OCI-LY7 (cell line): ENCODE measurements at regions not wholly inside any gene's neighbourhood (a gene's known extent, or its start where the extent isn't known, plus 50 kb on each side); places are given as distances from the start of the nearest gene placed in this dataset.

ENCODE experiments used
- BruUV-seq: library from RNA; stranded (reverse); fragments of 400-500 nt; replicated peaks from 2 replicates; lab custom pipeline; 2021; lab: Mats Ljungman, UMichigan
- CTCF ChIA-PET: fragments of 300-600 bp; sonication (Branson Sonifier 250); formaldehyde crosslinking; loops from one replicate; lab custom pipeline; 2022; ENCODE audit warnings: antibody characterized with exemption; ENCODE audit not compliant: unreplicated experiment; lab: Charles Lee
- POLR2A ChIA-PET: fragments of 300-600 bp; sonication (Branson Sonifier 250); formaldehyde crosslinking; loops from one replicate; lab custom pipeline; 2022; ENCODE audit warnings: antibody characterized with exemption; lab: Charles Lee
- DNase-seq: peaks from one replicate; pipeline ENCODE4 v3.0.0-alpha.2; 2015; ENCODE audit warnings: low spot score
- H2AFZ ChIP-seq: fragments of 200-600 bp; sonication (generic), shearing (Covaris generic); 2 replicates; pipeline ENCODE4 v1.6.1; 2014; ENCODE audit warnings: mild to moderate bottlenecking, antibody characterized with exemption, low read length, moderate library complexity
- H3K27ac ChIP-seq: fragments of 200-600 bp; sonication (generic); 2 replicates; pipeline ENCODE4 v1.5.1; 2014; ENCODE audit warnings: mixed run types, low read depth, mild to moderate bottlenecking, moderate library complexity, low read length, inconsistent platforms; ENCODE audit not compliant: poor library complexity, severe bottlenecking
- H3K36me3 ChIP-seq: fragments of 200-600 bp; sonication (generic); 2 replicates; pipeline ENCODE4 v1.6.1; 2014; ENCODE audit warnings: mild to moderate bottlenecking, antibody characterized with exemption, low read length, moderate library complexity, mixed read lengths; ENCODE audit not compliant: insufficient read depth
- H3K4me1 ChIP-seq: fragments of 200-600 bp; sonication (generic); 2 replicates; pipeline ENCODE4 v1.5.1; 2014; ENCODE audit warnings: mild to moderate bottlenecking, low read length; ENCODE audit not compliant: insufficient read depth, poor library complexity, severe bottlenecking
- H3K4me2 ChIP-seq: fragments of 200-600 bp; sonication (generic); 2 replicates; pipeline ENCODE4 v1.6.1; 2014; ENCODE audit warnings: mild to moderate bottlenecking, low read length
- H3K4me3 ChIP-seq: fragments of 200-600 bp; sonication (generic); 2 replicates; pipeline ENCODE4 v1.5.1; 2014; ENCODE audit warnings: mild to moderate bottlenecking, low read depth, low read length; ENCODE audit not compliant: poor library complexity, severe bottlenecking
- H3K79me2 ChIP-seq: fragments of 200-600 bp; sonication (generic); 2 replicates; pipeline ENCODE4 v1.6.1; 2016; ENCODE audit warnings: low read depth, mild to moderate bottlenecking, low read length, moderate library complexity, mixed read lengths; ENCODE audit not compliant: insufficient read depth
- H3K9me2 ChIP-seq: fragments of 200-600 bp; sonication (generic); 2 replicates; pipeline ENCODE4 v1.6.1; 2016; ENCODE audit warnings: mild to moderate bottlenecking, low read length, mixed read lengths; ENCODE audit not compliant: insufficient read depth
- H3K9me3 ChIP-seq: fragments of 200-600 bp; sonication (generic); 2 replicates; pipeline ENCODE4 v1.6.1; 2014; ENCODE audit warnings: mild to moderate bottlenecking, mixed run types, low read length, mixed read lengths
- H4K20me1 ChIP-seq: fragments of 200-600 bp; sonication (generic); 2 replicates; pipeline ENCODE4 v1.6.1; 2014; ENCODE audit warnings: mild to moderate bottlenecking, antibody characterized with exemption, low read length, moderate library complexity, mixed read lengths; ENCODE audit not compliant: insufficient read depth
- EZH2phosphoT487 ChIP-seq: fragments of 200-600 bp; sonication (generic); IDR thresholded peaks from 2 replicates; pipeline ENCODE4 v1.6.1; 2018; ENCODE audit warnings: low read depth, borderline replicate concordance, mild to moderate bottlenecking, mixed run types, antibody characterized with exemption, low read length, moderate library complexity, mixed read lengths
- intact Hi-C: fragments of 100-400 bp; cut with micrococcal nuclease; formaldehyde crosslinking; loops from one replicate; pipeline ENCODE4 v1.10.0; 2022; ENCODE audit not compliant: unreplicated experiment
- TF ChIP-seq, protein P1 (sequence below): fragments of 200-600 bp; sonication (generic); conservative IDR thresholded peaks from 2 replicates; pipeline ENCODE4 v1.5.1; 2014; ENCODE audit warnings: mild to moderate bottlenecking, antibody characterized with exemption, low read length, moderate library complexity, mixed read lengths

DNA sequence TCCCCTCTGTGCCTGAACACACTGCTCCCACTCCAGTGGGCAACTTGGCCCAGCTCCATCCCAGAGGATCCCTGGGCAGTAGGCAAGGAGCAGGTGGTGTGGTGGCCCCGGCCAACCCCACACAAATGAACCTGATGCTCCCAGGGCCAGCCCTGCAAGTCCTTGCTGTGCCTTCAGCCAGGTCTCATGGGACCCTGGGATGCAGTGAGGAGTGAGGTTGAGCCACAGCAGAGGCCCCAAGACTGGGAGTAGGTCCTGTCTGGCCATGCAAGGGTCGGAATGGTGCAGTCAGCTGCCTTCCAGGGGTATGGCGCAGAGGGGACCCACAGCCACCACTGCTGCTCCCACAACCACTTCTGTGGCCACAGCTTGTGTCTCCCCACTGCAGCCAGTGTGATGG is 234.5 kb upstream of the DKK2 start:
- Histone ChIP-seq H3K36me3 (no peaks in the 10 kb centered on the region), H3K79me2 (no peaks in the 10 kb centered on the region), H3K9me2 (no peaks in the 10 kb centered on the region), H3K4me2 (no peak overlapping the region), H4K20me1 (no peaks in the 10 kb centered on the region), H3K4me1 (no peaks in the 10 kb centered on the region), H3K4me3 (no peak overlapping the region), H2AFZ (no peak overlapping the region), H3K9me3 (no peaks in the 10 kb centered on the region), H3K27ac (no peak overlapping the region)
- intact Hi-C loops: no loop called here
- no peak for DNase-seq
- CTCF ChIA-PET: no interaction called here
- no peak for TF ChIP-seq EZH2phosphoT487
- TF ChIP-seq, protein P1, sequence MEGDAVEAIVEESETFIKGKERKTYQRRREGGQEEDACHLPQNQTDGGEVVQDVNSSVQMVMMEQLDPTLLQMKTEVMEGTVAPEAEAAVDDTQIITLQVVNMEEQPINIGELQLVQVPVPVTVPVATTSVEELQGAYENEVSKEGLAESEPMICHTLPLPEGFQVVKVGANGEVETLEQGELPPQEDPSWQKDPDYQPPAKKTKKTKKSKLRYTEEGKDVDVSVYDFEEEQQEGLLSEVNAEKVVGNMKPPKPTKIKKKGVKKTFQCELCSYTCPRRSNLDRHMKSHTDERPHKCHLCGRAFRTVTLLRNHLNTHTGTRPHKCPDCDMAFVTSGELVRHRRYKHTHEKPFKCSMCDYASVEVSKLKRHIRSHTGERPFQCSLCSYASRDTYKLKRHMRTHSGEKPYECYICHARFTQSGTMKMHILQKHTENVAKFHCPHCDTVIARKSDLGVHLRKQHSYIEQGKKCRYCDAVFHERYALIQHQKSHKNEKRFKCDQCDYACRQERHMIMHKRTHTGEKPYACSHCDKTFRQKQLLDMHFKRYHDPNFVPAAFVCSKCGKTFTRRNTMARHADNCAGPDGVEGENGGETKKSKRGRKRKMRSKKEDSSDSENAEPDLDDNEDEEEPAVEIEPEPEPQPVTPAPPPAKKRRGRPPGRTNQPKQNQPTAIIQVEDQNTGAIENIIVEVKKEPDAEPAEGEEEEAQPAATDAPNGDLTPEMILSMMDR: no peak
- BruUV-seq: no TSS peak
- POLR2A ChIA-PET: interaction anchor here (0.7 kb wide), 1 partner anchor 55 kb away, joined by 3 read pairs; no protein-coding TSS in a partner anchor

DNA sequence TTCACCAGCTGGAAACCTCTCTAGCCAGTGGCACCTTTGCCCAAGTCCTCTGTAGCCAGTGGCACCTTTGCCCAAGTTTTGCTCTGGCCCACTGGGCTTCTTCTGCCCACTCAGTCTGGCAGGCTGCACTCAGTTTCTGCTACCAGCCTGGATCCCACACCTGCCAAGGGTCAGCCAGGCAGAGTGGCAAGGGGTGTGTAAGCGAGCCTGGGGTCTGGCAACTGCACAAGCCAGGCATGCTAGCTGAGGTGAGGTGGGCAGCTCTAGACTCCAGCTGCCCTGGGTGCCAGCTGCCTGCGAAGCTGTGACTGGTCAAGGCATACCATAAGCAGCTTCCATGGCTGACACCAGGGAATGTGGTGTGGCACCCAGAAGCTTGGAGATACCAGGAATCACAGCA is 233.1 kb upstream of the DKK2 start:
- no peak overlapping the region for H3K27ac ChIP-seq
- H3K79me2 ChIP-seq: no peaks in the 10 kb centered on the region
- no peaks in the 10 kb centered on the region for H4K20me1 ChIP-seq
- DNase-seq: no peak
- H3K4me1 ChIP-seq: no peaks in the 10 kb centered on the region
- no peak overlapping the region for H2AFZ ChIP-seq
- CTCF ChIA-PET: no interaction called here
- no peak overlapping the region for H3K4me2 ChIP-seq
- BruUV-seq: no TSS peak
- no peaks in the 10 kb centered on the region for H3K9me3 ChIP-seq
- intact Hi-C loops: no loop called here
- H3K9me2 ChIP-seq: no peaks in the 10 kb centered on the region
- POLR2A ChIA-PET: interaction anchor here (0.7 kb wide), 1 partner anchor 136 kb away, joined by 4 read pairs; no protein-coding TSS in a partner anchor
- no peak overlapping the region for H3K4me3 ChIP-seq
- H3K36me3 ChIP-seq: no peaks in the 10 kb centered on the region
- TF ChIP-seq EZH2phosphoT487: no peak
- TF ChIP-seq, protein P1: no peak

DNA sequence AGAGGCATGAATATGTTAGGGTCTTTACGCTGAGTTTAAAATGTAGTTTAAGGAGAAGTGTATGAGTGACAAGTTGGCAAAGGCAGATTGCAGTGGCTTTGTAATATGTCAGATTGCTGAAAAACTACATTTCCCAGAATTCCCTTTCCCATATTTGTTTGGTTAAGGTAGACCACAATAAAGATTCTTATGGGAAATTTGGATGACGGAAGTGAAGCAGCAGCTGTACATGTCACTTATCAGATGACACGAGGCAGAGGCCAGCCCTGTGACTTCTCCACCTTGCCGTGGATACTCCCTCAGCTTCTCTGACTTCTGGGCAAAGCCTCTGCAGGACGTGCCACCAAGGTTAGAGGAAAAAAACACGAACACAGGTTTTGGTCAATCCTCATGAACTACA is 229.7 kb upstream of the DKK2 start:
- Histone ChIP-seq H3K27ac (no peak overlapping the region), H3K9me3 (no peaks in the 10 kb centered on the region), H3K36me3 (no peaks in the 10 kb centered on the region), H3K79me2 (no peaks in the 10 kb centered on the region), H2AFZ (0 out of 2 replicates have a peak overlapping the region, but pooled peaks have one; percentile 46), H3K4me1 (no peaks in the 10 kb centered on the region), H4K20me1 (no peaks in the 10 kb centered on the region), H3K9me2 (no peaks in the 10 kb centered on the region), H3K4me3 (no peak overlapping the region), H3K4me2 (no peak overlapping the region)
- no peak for DNase-seq
- intact Hi-C loops: no loop called here
- BruUV-seq: no TSS peak
- ChIA-PET POLR2A (interaction anchor here (1.4 kb wide), 1 partner anchor 10 kb away, joined by 5 read pairs; no protein-coding TSS in a partner anchor), CTCF (no interaction called here)
- TF ChIP-seq, protein P1: no peak
- no peak for TF ChIP-seq EZH2phosphoT487
